ENCODE measurements at regions not wholly inside any gene's neighbourhood (a gene's known extent, or its start where the extent isn't known, plus 50 kb on each side); places are given as distances from the start of the nearest gene placed in this dataset.

- no peak for TF ChIP-seq RNF2 (IDR thresholded peaks at IDR 0.05)
- TF ChIP-seq ZNF668 (CRISPR knock-in tag; IDR thresholded peaks at IDR 0.05) = no peak
- no peak for TF ChIP-seq POLR2A (conservative IDR thresholded peaks at IDR 0.05)
- no peak for TF ChIP-seq CTCF (IDR thresholded peaks at IDR 0.05 in 2 of 3, conservative IDR thresholded peaks at IDR 0.05 in 1 of 3; ENCODE audit: insufficient read depth in 2 of 3, low read depth in 1 of 3, low read length in 3 of 3)
- TF ChIP-seq MYC (IDR thresholded peaks at IDR 0.05; ENCODE audit: low read depth, low read length) = no peak
- TF ChIP-seq MYC (CRISPR knock-in tag; IDR thresholded peaks at IDR 0.05; ENCODE audit: borderline replicate concordance, low read depth) = no peak
- TF ChIP-seq CREM (IDR thresholded peaks at IDR 0.05; ENCODE audit: low read depth) = no peak
- TF ChIP-seq IRF2 (CRISPR knock-in tag; IDR thresholded peaks at IDR 0.05) = no peak
- TF ChIP-seq EP300 (IDR thresholded peaks at IDR 0.05; ENCODE audit: low read length) = no peak
These were observed 53.7 kb upstream of the HRH2 start for GRCh38 chr5:175603987-175604739.
